HG03575 (cell line): ENCODE measurements at regions not wholly inside any gene's neighbourhood (a gene's known extent, or its start where the extent isn't known, plus 50 kb on each side); places are given as distances from the start of the nearest gene placed in this dataset.
"Not testable (repeated sequence)": the region's sequence is repeated elsewhere in the genome, so short reads cannot be mapped to it uniquely, and the experiment has no call there.

ENCODE experiments used
- ATAC-seq: cut with Tn5 transposase; IDR thresholded peaks from one replicate; pipeline ENCODE4 v1.9.1; 2021; ENCODE audit not compliant: unreplicated experiment, insufficient number of reproducible peaks, low FRiP score; ENCODE audit errors: extremely low read depth

DNA sequence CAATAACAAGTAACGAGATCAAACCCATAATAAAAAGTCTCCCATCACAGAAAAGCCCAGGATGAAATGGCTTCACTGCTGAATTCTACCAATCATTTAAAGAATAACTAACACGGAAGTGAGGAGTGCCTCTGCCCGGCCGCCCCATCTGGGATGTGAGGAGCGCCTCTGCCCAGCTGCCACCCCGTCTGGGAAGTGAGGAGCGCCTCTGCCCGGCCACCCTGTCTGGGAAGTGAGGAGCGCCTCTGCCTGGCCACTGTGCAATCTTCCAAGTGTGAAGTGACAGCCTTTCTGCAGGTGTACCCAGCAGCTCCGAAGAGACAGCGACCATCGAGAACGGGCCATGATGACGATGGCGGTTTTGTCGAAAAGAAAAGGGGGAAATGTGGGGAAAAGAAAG is 528.8 kb upstream of the GRIA3 start:
- ATAC-seq, result not testable (repeated sequence)

DNA sequence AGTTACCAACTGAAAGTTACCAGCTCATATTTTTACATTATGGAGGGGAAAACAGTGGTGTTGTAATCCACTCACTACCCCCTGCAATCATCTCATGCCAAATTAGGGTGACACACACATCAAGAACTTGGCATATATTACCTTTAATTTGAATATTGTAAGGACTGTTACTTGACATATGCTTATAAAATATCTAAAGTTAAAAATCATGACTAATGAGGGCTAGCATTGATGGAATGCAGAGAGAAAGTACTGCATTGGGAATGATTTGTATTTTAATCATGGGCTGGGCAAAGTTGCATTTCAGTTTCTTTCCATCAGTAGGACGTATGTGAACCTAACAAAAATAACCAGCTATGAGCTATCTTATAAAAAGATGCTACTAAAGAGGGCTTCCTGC is 517.5 kb upstream of the GRIA3 start:
- no peak for ATAC-seq

DNA sequence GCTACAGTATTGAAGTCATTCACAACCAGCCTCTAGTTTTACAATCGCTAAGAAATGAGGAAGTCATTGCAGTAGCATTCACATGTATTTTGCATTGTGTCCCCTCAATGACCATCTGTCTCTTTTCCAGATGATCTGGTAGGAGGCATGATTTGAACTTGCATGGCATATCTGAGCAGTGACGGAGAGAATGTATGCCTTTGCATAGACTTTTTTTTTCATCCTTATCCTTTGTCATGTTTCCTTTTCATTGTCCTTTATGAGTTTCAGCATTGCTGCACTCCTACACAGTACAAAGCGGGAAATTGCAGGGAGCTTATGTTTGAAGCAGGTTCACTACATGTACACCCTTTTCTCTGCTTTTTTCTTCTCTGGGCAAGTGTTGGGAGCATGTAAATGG is 516.4 kb upstream of the GRIA3 start:
- ATAC-seq, result no peak

DNA sequence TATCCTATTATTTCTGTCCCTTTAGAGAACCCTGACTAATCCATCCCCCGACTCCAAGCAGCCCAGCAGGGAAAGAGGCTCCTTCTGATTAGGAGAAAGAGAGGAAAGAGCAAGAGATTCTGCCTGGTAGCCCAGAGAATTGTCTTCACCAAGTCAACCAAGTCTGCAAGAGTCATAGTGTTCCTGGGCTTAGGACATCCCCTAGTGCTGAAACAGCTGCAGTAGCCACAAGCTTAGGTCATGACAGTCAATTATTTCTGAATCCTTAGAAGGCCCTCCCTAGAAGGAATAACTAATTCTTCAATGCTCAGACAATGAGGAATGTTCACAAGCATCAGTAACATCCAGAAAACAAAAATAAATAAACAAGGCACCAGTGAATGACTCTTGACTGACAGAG is 480.3 kb upstream of the GRIA3 start:
- no peak for ATAC-seq

DNA sequence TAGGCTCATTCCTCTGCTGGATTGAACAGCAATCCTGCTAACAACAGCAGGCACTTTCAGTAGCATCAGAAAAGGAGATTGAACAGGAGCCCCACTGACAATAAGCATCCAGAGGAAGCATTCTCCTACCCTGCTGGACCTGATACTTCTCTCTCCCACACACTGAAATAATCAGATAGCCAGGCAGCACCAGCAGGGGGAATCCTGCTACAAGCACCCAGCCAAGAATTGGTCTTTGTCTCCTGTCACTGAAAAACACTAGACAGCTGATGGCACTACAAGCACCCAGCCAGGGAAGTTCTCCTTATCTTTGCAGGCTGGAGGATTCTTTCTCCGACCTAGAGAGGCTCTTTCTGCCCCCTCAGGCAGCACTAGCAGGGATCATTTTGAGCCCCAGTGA is 444.3 kb upstream of the GRIA3 start:
- no peak for ATAC-seq

DNA sequence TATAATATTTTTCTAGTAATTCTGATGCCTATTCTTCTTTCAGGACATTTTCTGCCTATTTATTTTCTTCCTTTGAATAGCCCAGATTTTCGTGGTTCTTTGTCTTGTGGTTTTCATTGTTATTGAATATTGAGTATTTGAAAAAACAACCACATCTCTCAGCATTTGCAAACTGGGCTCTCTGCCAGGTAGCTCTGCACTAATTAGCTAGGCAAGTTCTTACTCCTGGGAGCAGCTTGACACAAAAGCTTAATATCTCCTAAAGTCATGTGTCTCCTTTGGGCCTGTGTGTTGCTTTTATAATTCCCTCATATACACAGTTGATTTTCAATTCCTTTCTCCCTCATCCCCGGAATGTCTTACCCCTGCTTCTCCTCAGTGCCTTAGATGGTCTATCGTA is 413.5 kb upstream of the GRIA3 start:
- no peak for ATAC-seq

DNA sequence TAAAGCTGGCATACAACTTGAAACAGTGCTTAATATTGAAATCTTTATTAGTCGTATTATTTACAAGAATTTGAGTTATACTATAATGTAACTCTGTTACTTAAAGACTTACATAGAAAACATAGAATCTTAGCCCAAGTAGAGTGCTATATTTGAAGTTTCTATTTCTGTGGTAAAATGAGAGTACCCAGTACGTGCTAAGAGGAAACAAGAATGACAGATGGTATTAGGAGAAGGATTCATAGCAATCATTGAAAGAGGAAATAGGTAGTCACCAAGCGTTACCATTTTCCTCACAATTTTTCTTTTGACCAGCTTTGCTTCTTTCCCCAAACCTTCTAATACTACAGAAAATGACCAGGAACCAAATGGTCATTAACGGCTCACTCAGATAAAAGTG is 412.1 kb upstream of the GRIA3 start:
- no peak for ATAC-seq

DNA sequence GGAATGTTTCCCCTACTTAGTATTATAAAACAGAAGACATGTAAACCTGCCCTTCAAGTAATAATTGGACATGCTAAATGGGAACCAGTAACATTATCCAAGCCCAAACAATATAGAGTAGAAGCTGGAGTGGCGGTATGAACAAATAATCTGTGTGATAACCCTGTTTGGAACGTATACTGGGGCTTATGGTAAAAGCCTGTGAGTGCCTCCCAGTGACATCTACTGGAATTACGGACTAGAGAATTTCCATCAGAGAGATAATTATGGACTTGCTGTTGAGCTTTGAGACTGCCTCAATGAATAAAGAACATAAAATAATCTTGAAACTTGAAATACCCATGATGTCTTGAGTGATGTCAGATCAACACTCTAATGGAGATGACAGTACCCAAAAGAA is 406.3 kb upstream of the GRIA3 start:
- ATAC-seq, result no peak

DNA sequence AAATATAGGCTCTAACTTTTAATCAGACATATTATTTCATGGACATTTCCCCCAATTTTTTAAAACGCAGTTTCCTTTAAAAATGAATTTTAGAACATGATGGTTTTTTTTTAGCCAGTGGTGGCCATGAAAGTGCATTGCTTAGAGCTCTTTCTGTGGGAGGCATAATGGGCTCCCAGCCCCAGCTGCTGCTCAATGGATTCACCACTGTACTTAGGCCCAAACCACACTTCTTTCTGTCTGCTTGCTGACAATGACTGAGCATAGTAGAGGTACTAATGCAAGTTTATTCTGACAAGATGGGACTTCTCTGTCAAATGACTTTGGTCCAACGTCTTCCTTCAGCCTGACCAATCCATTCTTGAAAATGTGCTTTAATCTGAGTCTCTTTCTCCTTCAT is 400.2 kb upstream of the GRIA3 start:
- no peak for ATAC-seq

DNA sequence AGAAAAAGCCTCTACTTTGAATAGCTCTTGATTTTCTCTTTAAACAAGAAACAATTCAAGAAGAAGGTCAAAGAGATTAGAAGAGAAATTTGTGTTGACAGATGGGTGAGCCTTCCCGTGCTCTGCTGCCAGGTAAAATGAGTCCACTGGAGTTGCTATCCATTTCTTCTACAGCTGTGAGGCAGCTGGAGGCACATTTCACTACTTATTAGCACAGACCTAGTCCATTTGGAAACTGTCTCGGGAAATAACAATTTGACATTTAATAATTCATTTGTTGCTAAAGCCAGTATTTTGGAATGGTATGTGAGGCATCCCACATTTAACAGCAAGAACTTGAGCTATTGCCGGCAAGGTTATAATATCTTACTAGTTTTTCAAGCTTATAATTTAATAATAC is 396.8 kb upstream of the GRIA3 start:
- no peak for ATAC-seq

DNA sequence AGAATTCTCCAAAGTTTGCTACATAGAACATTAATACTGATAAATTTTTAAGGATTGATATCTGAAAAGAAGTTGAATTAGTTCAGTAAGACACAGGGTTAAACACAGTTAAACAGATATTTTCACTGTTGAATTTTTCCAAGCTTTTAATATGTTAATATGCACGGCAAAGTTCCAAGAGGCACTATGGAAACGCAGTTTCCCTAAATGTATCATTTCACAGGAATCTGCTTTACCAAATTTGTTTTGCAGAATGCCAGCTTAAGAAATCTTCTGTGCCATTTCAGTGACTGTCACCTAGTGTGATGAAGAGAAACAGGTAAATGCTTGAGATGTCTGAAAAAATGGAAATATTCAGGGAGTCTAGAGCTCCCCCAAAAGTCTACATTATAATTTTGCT is 395.9 kb upstream of the GRIA3 start:
- ATAC-seq, result no peak

DNA sequence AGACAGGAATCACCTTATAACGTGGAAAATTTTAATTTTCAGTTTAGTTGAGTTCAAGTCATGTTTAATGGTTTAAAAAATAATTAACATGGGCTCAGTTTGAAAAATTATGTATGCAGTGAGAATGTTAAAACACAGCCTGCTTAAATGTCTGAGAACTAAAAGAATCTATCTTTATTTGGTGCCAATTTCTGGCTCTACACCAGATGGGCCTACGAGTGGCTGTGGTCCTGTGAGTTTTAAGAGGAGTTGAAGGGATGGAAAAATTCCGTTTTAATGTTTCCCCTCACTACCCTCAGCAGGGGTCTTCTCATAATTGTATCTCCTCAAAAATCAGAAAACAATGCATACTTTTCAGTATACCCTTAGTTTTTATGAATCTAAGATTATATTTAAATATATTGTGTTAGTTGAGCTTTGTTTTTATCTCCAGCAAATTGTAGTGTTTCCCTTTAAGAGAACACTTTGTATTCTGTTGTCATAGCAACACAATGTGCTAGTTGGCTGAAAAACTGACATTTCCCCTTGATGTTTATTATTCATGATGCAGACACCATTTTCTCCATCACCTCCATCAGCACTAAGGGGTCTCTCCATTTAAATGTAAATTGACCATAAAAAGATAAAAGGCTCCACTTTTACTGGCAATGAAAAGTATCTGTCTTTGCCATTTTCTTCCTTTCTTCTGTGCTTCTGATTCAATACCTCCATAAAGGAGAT is 393.5 kb upstream of the GRIA3 start:
- no peak for ATAC-seq

DNA sequence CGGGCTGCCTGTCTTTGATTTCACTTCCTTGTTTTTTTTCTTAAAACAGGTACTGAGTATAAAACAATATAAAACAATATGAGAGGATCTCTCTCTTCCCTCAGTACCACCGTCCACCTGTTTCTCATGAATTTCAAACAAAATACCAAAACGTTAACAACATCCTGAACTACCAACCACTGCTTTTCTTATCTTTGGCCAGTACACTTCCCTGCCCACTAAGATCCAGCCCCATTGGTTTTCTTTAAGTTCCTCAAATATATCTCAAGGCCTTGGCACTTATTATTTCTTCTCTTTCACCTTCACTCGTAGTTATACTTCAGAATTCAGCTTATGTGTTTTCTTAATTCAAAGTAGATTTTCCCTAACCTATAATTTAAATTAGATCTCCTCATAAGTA is 370.2 kb upstream of the GRIA3 start:
- ATAC-seq, result no peak

DNA sequence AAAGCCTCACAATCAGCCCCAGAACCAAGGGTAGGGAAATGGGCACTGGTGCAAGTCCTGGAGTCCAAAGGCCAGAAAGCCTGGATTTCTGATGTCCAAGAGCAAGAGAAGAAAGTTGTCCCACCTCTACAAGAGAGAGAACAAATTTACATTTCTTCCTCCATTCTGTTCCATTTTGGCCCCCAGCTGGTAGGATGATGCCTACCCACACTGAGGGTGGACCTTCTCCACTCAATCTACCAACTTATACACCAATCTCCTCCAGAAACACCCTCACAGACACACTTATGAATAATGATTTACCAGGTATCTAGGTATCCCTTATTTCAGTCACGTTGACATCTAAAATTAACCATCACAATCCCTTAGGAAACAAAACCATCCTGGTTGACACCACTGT is 367.8 kb upstream of the GRIA3 start:
- ATAC-seq, result no peak

DNA sequence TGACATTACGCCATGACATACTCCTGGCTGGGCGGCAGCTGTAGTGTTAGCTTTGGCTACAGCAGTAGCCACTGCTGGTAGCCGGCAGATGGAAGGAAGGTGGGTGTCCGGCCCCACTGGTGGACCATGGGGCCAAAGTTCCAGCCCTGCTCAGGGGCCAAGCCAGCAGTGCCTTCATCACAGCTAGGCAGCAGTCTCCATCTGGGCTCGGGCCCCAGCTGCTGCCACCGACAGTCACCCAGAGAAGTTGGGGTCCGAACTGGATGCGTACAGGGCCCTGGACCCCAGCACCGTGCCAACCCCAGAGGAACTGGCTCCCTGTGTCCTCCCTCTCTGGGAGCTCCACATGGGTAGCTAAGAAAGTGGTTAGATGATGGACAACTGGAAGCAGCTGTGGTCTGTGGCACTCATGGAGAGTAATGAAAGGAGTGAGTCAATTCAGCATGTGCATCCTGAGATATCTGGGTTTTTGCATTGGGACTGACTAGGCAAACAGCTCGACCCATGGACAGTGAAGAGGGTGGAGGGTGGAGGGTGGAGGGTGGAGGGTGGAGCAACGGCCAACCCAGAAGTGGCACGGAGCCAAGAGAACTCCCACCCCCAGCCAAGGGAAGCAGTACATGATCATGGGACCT is 366.6 kb upstream of the GRIA3 start:
- ATAC-seq, result no peak

DNA sequence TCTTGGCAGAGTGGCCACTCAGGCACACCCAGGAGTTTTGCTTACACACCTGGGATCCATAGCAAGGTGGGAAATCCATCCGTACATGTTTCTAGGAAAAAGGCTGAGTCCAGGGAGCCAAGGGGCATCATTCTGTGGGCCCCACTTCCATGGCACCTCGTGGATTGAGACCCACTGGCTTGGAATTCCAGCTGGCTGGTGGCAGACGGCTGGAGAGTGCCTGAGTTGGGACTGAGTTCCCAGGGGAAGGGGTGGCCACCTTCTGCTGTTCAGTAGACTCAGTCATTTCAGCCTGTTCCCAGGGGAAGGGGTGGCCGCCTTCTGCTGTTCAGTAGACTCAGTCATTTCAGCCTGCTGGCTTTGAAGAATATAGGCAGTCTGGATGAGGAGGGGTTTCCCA is 366.0 kb upstream of the GRIA3 start:
- no peak for ATAC-seq

DNA sequence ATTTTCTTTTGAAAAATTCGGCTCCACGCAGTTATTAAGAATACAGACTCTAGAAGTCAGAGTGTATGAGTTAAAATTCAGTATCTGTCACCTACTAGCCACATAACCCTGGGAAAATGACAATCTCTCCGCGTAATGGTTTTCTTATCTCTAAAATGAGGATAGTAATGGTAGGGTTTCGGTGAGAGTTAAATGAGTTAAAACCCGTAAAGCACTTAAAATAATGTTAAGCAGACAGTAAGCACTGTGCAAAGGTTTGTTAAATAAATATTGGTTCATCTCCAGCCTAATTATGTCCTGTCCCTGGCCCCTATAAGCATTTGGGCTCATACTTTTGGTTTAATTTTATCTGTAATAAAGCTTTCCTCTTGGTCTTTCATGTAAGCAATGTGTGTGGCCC is 350.8 kb upstream of the GRIA3 start:
- ATAC-seq, result no peak

DNA sequence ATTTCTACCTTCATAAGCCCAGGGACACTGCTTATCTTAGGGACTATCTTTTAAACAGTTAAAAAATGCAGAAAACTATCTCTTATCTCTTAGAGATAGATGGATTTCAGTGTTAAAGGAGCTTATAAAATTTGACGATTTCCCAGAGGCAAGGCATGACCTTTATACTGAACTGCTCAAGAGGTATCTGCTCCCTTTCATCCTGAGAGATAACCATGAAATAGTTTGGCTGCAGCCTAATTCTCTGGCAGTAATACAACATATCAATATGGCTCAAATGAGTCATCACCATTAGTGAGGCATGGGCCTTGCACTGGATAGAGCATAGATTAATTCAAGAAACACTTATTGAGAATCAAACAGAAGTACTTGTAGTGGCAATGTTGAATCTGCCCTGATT is 348.2 kb upstream of the GRIA3 start:
- no peak for ATAC-seq

DNA sequence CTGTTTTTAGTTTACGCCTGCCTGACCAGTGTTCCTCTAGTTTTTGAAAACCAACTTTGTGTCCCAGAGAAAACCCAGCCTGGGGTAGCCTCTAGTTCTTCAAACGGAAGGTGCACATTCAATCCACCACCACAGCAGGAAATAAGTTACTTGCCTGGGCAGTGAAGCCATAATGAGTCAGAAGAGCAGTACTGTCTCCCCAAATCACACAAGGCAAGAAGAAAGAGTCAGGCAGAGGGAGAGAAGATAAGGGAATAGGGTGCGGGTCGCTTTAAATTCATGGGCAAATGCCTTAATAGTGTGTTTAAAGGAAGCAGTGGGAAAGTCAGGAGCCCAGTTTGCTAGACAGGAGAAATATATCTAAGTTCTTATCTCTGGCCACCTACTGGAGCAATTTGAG is 333.8 kb upstream of the GRIA3 start:
- ATAC-seq, result no peak

DNA sequence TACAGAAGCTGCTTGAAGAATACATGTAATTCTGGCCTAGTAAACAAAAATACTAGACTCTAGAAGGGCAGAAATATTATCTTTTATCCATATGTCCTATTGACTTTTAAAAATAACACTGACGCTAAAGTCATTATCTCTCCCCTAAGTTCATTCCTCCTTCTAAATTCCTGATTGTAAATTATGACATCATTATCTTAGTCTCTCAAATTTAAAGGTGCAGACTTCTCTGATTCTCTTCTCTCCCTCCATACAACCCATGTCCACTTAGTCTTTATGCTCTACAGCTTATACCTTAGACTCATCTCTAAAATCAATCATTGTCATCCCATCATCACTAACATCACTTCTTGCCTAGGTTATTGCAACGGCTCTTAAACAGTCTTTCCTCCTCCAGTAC is 327.9 kb upstream of the GRIA3 start:
- no peak for ATAC-seq

DNA sequence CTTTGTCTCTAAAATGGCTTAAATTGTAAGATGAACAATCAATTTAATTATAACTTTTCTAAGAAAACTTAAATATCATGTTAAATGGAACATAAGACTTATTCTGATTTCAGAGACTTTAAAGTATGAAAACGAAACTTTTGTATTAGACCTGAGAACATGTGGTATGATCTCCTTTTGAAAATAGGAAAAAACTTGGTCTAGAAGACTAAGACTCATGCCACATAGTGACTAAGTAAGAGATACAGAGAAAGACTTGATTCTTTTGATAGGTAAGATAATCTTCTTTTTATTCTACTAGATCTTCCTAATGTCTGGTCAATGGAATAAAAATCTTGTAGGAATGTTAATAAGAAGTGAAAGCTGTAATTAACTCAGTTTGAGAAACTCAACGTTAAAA is 326.3 kb upstream of the GRIA3 start:
- no peak for ATAC-seq
